ENCODE measurements at regions not wholly inside any gene's neighbourhood (a gene's known extent, or its start where the extent isn't known, plus 50 kb on each side); places are given as distances from the start of the nearest gene placed in this dataset.

DNA sequence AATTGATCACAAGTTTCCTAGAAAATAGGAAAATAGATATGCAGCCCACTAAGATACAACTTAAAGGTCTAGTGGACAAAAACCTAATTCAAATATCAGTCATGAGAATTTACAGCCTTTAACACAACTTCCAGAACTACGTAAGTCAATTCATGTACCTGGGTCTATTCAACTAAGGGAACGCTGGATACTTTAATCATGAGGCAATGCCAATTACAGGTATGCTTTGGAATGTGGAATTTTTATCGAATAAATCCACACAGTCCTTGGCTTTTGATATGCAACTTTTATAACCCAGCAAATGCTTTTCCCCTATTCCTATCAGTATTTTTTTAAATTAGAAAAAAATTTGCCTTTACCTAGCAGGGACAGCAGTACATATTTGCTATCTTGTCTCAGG is 289.5 kb upstream of the FAT3 start:
- Histone ChIP-seq H3K27ac (ENCODE audit: extremely low read depth, low read depth, low read length) (no peak overlapping the region), H3K36me3 (ENCODE audit: control insufficient read depth in 2 of 2, insufficient read depth in 1 of 2, low read length in 2 of 2) (no peaks in the 10 kb centered on the region), H3K9me3 (ENCODE audit: control insufficient read depth, insufficient read depth, low read depth, low read length) (no peaks in the 10 kb centered on the region), H3K4me1 (ENCODE audit: control insufficient read depth, insufficient read depth, low read length) (0 out of 2 replicates have a peak, but pooled peaks cover 2% of the 10 kb centered on the region), H3K4me3 (ENCODE audit: low read depth, low read length) (no peak overlapping the region)
- TF ChIP-seq ZNF610 (tag by site-specific recombination; IDR thresholded peaks at IDR 0.05; ENCODE audit: borderline replicate concordance) (no peak), ZNF157 (tag by site-specific recombination; IDR thresholded peaks at IDR 0.05) (peak; percentile 71; the same call in 1 of the 2 replicates), ZBTB20 (tag by site-specific recombination; IDR thresholded peaks at IDR 0.05) (no peak)
- CTCF ChIA-PET, result no interaction called here
- POLR2A ChIA-PET, result no interaction called here

DNA sequence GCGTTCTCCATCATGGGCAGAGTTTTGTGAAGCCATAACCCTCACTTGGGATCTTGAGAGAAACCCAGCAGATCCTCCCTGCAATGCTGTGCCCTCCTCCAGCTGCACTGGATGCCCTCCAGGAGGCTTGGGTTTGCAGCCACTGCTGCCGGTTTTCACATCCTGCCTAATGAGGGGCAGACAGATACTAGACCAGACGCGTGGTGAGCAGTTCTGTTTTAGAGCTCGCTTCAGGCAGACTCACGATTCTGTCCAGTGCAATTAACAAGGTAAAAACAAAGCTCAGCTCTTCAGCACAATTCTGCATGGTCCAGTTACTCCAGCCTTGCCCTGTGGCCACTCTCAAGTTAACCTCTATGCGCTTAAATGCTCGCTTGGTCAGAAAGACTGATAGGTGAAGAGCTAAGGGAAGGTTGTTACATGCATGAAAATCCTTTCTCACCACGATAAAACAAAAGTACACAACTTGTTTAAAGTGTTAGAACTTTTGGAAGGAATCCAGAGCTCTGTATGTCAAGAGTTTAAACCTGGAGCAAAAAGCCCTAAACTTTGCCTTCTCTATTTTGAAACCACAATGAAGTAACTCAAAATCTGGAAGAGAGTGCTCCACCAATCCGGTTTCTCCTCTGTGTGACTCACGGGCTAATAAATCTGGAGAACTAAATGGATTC is 292.3 kb upstream of the FAT3 start:
- POLR2A ChIA-PET, result no interaction called here
- Histone ChIP-seq H3K27ac (ENCODE audit: extremely low read depth, low read depth, low read length) (no peak overlapping the region; the same call in 1 of the 2 replicates), H3K36me3 (ENCODE audit: control insufficient read depth in 2 of 2, insufficient read depth in 1 of 2, low read length in 2 of 2) (no peaks in the 10 kb centered on the region), H3K4me3 (ENCODE audit: low read depth, low read length) (no peak overlapping the region), H3K4me1 (ENCODE audit: control insufficient read depth, insufficient read depth, low read length) (0 out of 2 replicates have a peak, but pooled peaks cover 2% of the 10 kb centered on the region), H3K9me3 (ENCODE audit: control insufficient read depth, insufficient read depth, low read depth, low read length) (no peaks in the 10 kb centered on the region)
- TF ChIP-seq, protein P1, sequence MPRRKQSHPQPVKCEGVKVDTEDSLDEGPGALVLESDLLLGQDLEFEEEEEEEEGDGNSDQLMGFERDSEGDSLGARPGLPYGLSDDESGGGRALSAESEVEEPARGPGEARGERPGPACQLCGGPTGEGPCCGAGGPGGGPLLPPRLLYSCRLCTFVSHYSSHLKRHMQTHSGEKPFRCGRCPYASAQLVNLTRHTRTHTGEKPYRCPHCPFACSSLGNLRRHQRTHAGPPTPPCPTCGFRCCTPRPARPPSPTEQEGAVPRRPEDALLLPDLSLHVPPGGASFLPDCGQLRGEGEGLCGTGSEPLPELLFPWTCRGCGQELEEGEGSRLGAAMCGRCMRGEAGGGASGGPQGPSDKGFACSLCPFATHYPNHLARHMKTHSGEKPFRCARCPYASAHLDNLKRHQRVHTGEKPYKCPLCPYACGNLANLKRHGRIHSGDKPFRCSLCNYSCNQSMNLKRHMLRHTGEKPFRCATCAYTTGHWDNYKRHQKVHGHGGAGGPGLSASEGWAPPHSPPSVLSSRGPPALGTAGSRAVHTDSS (tag by site-specific recombination; IDR thresholded peaks at IDR 0.05), result no peak
- TF ChIP-seq, protein P2, sequence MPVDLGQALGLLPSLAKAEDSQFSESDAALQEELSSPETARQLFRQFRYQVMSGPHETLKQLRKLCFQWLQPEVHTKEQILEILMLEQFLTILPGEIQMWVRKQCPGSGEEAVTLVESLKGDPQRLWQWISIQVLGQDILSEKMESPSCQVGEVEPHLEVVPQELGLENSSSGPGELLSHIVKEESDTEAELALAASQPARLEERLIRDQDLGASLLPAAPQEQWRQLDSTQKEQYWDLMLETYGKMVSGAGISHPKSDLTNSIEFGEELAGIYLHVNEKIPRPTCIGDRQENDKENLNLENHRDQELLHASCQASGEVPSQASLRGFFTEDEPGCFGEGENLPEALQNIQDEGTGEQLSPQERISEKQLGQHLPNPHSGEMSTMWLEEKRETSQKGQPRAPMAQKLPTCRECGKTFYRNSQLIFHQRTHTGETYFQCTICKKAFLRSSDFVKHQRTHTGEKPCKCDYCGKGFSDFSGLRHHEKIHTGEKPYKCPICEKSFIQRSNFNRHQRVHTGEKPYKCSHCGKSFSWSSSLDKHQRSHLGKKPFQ (tag by site-specific recombination; IDR thresholded peaks at IDR 0.05), result no peak
- TF ChIP-seq, protein P3, sequence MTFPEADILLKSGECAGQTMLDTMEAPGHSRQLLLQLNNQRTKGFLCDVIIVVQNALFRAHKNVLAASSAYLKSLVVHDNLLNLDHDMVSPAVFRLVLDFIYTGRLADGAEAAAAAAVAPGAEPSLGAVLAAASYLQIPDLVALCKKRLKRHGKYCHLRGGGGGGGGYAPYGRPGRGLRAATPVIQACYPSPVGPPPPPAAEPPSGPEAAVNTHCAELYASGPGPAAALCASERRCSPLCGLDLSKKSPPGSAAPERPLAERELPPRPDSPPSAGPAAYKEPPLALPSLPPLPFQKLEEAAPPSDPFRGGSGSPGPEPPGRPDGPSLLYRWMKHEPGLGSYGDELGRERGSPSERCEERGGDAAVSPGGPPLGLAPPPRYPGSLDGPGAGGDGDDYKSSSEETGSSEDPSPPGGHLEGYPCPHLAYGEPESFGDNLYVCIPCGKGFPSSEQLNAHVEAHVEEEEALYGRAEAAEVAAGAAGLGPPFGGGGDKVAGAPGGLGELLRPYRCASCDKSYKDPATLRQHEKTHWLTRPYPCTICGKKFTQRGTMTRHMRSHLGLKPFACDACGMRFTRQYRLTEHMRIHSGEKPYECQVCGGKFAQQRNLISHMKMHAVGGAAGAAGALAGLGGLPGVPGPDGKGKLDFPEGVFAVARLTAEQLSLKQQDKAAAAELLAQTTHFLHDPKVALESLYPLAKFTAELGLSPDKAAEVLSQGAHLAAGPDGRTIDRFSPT (tag by site-specific recombination; IDR thresholded peaks at IDR 0.05), result 0 out of 2 replicates have a peak, but pooled peaks have one; percentile 14
- TF ChIP-seq, protein P4, sequence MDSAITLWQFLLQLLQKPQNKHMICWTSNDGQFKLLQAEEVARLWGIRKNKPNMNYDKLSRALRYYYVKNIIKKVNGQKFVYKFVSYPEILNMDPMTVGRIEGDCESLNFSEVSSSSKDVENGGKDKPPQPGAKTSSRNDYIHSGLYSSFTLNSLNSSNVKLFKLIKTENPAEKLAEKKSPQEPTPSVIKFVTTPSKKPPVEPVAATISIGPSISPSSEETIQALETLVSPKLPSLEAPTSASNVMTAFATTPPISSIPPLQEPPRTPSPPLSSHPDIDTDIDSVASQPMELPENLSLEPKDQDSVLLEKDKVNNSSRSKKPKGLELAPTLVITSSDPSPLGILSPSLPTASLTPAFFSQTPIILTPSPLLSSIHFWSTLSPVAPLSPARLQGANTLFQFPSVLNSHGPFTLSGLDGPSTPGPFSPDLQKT (IDR thresholded peaks at IDR 0.05; ENCODE audit: borderline replicate concordance, low read depth, low read length), result no peak
- no peak for TF ChIP-seq ZNF169 (tag by site-specific recombination; IDR thresholded peaks at IDR 0.05)
- CTCF ChIA-PET, result interaction anchor here (0.7 kb wide), 1 partner anchor 1053 kb away, joined by 3 read pairs; no protein-coding TSS in a partner anchor

DNA sequence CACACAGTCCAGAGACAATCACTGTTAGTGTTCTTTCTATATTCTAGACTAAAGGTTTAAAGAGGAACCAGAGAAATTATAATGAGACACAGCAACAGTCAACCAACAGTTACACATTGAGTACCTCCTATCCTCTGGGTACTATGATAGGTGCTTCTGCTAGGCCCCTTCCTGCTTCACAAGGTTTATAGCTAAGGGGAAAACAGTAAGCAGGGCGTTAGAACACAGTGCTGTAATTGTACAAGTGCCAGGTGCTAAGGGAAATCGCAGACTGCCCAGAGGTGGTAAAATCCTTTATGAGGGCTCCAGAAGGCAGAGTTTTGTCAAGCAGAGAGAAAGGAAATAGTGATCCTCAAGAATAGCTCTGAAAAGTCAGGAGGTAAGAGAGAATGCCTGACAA is 297.2 kb upstream of the FAT3 start:
- CTCF ChIA-PET, result no interaction called here
- no peaks in the 10 kb centered on the region for H3K9me3 ChIP-seq (ENCODE audit: control insufficient read depth, insufficient read depth, low read depth, low read length)

More for the DNA sequence above, 297.2 kb upstream of the FAT3 start:
- Histone ChIP-seq H3K27ac (ENCODE audit: extremely low read depth, low read depth, low read length) (no peak overlapping the region), H3K36me3 (ENCODE audit: control insufficient read depth in 2 of 2, insufficient read depth in 1 of 2, low read length in 2 of 2) (no peaks in the 10 kb centered on the region), H3K4me1 (ENCODE audit: control insufficient read depth, insufficient read depth, low read length) (0 out of 2 replicates have a peak, but pooled peaks cover 2% of the 10 kb centered on the region), H3K4me3 (ENCODE audit: low read depth, low read length) (no peak overlapping the region)
- POLR2A ChIA-PET, result no interaction called here
- TF ChIP-seq ZNF23 (tag by site-specific recombination; IDR thresholded peaks at IDR 0.05; ENCODE audit: borderline replicate concordance) (no peak), ZFP37 (tag by site-specific recombination; IDR thresholded peaks at IDR 0.05) (no peak), YY2 (tag by site-specific recombination; IDR thresholded peaks at IDR 0.05) (no peak), KLF16 (tag by site-specific recombination; IDR thresholded peaks at IDR 0.05) (no peak), SP3 (tag by site-specific recombination; IDR thresholded peaks at IDR 0.05) (no peak), ZBTB7A (tag by site-specific recombination; IDR thresholded peaks at IDR 0.05; ENCODE audit: low read depth) (no peak), MYNN (tag by site-specific recombination; IDR thresholded peaks at IDR 0.05; ENCODE audit: borderline replicate concordance) (no peak), ZNF138 (tag by site-specific recombination; IDR thresholded peaks at IDR 0.05; ENCODE audit: borderline replicate concordance) (no peak), ZNF394 (tag by site-specific recombination; IDR thresholded peaks at IDR 0.05; ENCODE audit: borderline replicate concordance) (no peak), ZNF701 (tag by site-specific recombination; IDR thresholded peaks at IDR 0.05) (no peak), ZNF747 (tag by site-specific recombination; IDR thresholded peaks at IDR 0.05) (no peak)
- TF ChIP-seq, protein P5, sequence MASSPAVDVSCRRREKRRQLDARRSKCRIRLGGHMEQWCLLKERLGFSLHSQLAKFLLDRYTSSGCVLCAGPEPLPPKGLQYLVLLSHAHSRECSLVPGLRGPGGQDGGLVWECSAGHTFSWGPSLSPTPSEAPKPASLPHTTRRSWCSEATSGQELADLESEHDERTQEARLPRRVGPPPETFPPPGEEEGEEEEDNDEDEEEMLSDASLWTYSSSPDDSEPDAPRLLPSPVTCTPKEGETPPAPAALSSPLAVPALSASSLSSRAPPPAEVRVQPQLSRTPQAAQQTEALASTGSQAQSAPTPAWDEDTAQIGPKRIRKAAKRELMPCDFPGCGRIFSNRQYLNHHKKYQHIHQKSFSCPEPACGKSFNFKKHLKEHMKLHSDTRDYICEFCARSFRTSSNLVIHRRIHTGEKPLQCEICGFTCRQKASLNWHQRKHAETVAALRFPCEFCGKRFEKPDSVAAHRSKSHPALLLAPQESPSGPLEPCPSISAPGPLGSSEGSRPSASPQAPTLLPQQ (tag by site-specific recombination; IDR thresholded peaks at IDR 0.05), result no peak
- TF ChIP-seq, protein P3 (tag by site-specific recombination; IDR thresholded peaks at IDR 0.05), result no peak
